PC-9 (cell line): ENCODE measurements at regions not wholly inside any gene's neighbourhood (a gene's known extent, or its start where the extent isn't known, plus 50 kb on each side); places are given as distances from the start of the nearest gene placed in this dataset.

Source experiments
- CTCF ChIP-seq: fragments of 200-600 bp; sonication (generic); conservative IDR thresholded peaks from 2 replicates; pipeline ENCODE4 v1.6.1; 2017; ENCODE audit warnings: mixed run types, antibody characterized with exemption, mild to moderate bottlenecking, moderate library complexity
- EZH2 ChIP-seq: fragments of 200-600 bp; sonication (generic); IDR thresholded peaks from 2 replicates; pipeline ENCODE4 v1.8.0; 2017; ENCODE audit warnings: antibody characterized with exemption, low read depth

- no peak for TF ChIP-seq CTCF
- TF ChIP-seq EZH2: no peak
Measured at GRCh38 chr18:74019864-74020263, 127.8 kb downstream of the FBXO15 start.
